MCF 10A (cell line): ENCODE measurements at regions not wholly inside any gene's neighbourhood (a gene's known extent, or its start where the extent isn't known, plus 50 kb on each side); places are given as distances from the start of the nearest gene placed in this dataset.

Source experiments
- BruUV-seq: library from RNA; stranded (reverse); fragments of 400-500 nt; replicated peaks from 2 replicates; lab custom pipeline; 2021; lab: Mats Ljungman, UMichigan
- CTCF ChIA-PET: fragments of 300-600 bp; sonication (Branson Sonifier 250); formaldehyde crosslinking; extraction: SDS; loops from one replicate; lab custom pipeline; 2021; ENCODE audit warnings: antibody characterized with exemption, inconsistent platforms; lab: Yijun Ruan, JAX
- POLR2A ChIA-PET: fragments of 300-600, 350-650 bp; sonication (Branson Sonifier 250); formaldehyde crosslinking; extraction: SDS; loops from one replicate; lab custom pipeline; 2020; ENCODE audit warnings: antibody characterized with exemption, inconsistent platforms; lab: Yijun Ruan, JAX
- DNase-seq: peaks from one replicate; pipeline ENCODE4 v3.0.0-alpha.2; 2018; ENCODE audit not compliant: unreplicated experiment
- H3K27ac Mint-ChIP-seq: one replicate; pipeline ENCODE4 v1.8.0; 2022; ENCODE audit warnings: mild to moderate bottlenecking, low read depth, mixed read lengths; ENCODE audit not compliant: unreplicated experiment
- H3K27me3 Mint-ChIP-seq: one replicate; pipeline ENCODE4 v1.8.0; 2022; ENCODE audit warnings: mixed read lengths; ENCODE audit not compliant: insufficient read depth, unreplicated experiment
- H3K36me3 Mint-ChIP-seq: one replicate; pipeline ENCODE4 v1.8.0; 2022; ENCODE audit warnings: mild to moderate bottlenecking, moderate library complexity, mixed read lengths; ENCODE audit not compliant: insufficient read depth, unreplicated experiment
- H3K4me1 Mint-ChIP-seq: one replicate; pipeline ENCODE4 v1.8.0; 2022; ENCODE audit warnings: mixed read lengths; ENCODE audit not compliant: insufficient read depth, unreplicated experiment
- H3K4me3 Mint-ChIP-seq: one replicate; pipeline ENCODE4 v1.8.0; 2022; ENCODE audit warnings: mild to moderate bottlenecking, moderate library complexity, mixed read lengths; ENCODE audit not compliant: unreplicated experiment
- H3K9me3 Mint-ChIP-seq: one replicate; pipeline ENCODE4 v1.8.0; 2022; ENCODE audit warnings: mixed read lengths; ENCODE audit not compliant: unreplicated experiment
- CTCF ChIP-seq: fragments of 200-600 bp; IDR thresholded peaks from one replicate; pipeline ENCODE4 v1.8.0; 2022; ENCODE audit warnings: antibody characterized with exemption, mild to moderate bottlenecking; ENCODE audit not compliant: unreplicated experiment
- intact Hi-C: fragments of 100-400 bp; cut with micrococcal nuclease; formaldehyde crosslinking; loops from 2 replicates; pipeline ENCODE4 v1.14.1; 2022

- no TSS peak for BruUV-seq
- Mint-ChIP-seq H3K4me1 (no peaks in the 10 kb centered on the region), H3K27ac (no peak overlapping the region), H3K27me3 (peaks cover 19% of the 10 kb centered on the region), H3K9me3 (peaks cover 8% of the 10 kb centered on the region), H3K4me3 (no peak overlapping the region), H3K36me3 (no peaks in the 10 kb centered on the region)
- ChIA-PET CTCF (interaction anchor here (0.6 to 2.0 kb wide), 7 partner anchors 9 to 264 kb away, joined by 3 to 12 read pairs (median 4); no protein-coding TSS in a partner anchor), POLR2A (interaction anchor here (0.7 kb wide), 1 partner anchor 9 kb away, joined by 3 read pairs; no protein-coding TSS in a partner anchor)
- no peak for TF ChIP-seq CTCF
- intact Hi-C loops, result loop anchor here (5.0 kb wide), 1 partner anchor 490 kb away; no protein-coding TSS in a partner anchor
- no peak for DNase-seq
Measured at GRCh38 chr5:129362456-129362855, 97.6 kb upstream of the ADAMTS19 start.

DNA sequence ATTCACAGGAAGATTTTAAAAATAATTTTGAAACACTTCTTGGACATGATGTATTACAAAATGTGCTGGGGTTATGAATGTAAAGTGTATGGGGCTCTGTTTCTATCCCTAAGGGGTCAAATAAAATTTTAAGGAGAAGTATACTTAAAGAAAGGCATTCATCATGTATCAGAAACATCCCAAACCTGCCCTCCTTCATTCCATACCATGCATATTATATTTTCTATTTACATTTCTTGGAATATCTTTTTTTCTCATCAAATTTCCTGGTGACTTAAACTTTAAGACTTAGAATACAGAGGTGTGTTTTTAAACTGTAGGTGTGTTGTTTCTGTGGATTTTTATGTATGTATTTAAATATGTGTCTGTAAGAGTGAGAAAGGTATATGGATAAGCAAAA lies 96.1 kb upstream of the ADAMTS19 start:
- no peak for TF ChIP-seq CTCF
- intact Hi-C loops, result loop anchor here (5.0 kb wide), 1 partner anchor 488 kb away; no protein-coding TSS in a partner anchor
- DNase-seq, result no peak
- Mint-ChIP-seq H3K4me1 (no peaks in the 10 kb centered on the region), H3K27ac (no peak overlapping the region), H3K36me3 (no peaks in the 10 kb centered on the region), H3K4me3 (no peak overlapping the region), H3K9me3 (peaks cover 8% of the 10 kb centered on the region), H3K27me3 (peaks cover 19% of the 10 kb centered on the region)
- no TSS peak for BruUV-seq
- ChIA-PET POLR2A (interaction anchor here (0.7 kb wide), 1 partner anchor 1363 kb away, joined by 3 read pairs; no protein-coding TSS in a partner anchor), CTCF (no interaction called here)

DNA sequence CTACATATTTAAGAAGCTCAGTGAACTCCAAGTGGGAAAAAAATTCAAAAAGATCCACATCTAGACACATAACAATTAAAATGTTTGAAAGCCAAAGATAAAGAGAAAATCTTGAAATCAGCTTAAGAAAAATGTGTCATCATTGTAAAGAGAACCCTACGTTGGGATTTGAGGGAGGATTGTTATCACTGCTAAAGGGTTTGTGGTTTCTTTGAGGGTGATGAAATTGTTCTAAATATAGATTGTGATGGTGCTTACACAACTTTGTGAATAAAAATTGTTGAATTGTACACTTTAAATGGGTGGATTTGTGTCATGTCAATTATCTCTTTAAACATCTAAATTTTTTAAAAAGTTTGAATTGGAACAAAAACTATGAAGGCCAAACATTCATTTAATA lies 92.2 kb upstream of the ADAMTS19 start:
- intact Hi-C loops, result no loop called here
- BruUV-seq, result no TSS peak
- CTCF ChIA-PET, result interaction anchor here (2.2 kb wide), 1 partner anchor 403 kb away, joined by 8 read pairs; no protein-coding TSS in a partner anchor
- H3K9me3 Mint-ChIP-seq, result peaks cover 8% of the 10 kb centered on the region
- no peaks in the 10 kb centered on the region for H3K36me3 Mint-ChIP-seq
- no peaks in the 10 kb centered on the region for H3K4me1 Mint-ChIP-seq
- H3K4me3 Mint-ChIP-seq, result no peak overlapping the region
- DNase-seq, result peak; percentile 57
- no peak for TF ChIP-seq CTCF
- no peak overlapping the region for H3K27ac Mint-ChIP-seq
- H3K27me3 Mint-ChIP-seq, result peaks cover 50% of the 10 kb centered on the region
- POLR2A ChIA-PET, result interaction anchor here (1.2 to 1.3 kb wide), 2 partner anchors 8 to 11 kb away, joined by 3 to 4 read pairs; no protein-coding TSS in a partner anchor

- H3K27ac Mint-ChIP-seq, result no peak overlapping the region
- H3K4me1 Mint-ChIP-seq, result no peaks in the 10 kb centered on the region
- no peak for TF ChIP-seq CTCF
- H3K36me3 Mint-ChIP-seq, result no peaks in the 10 kb centered on the region
- intact Hi-C loops, result no loop called here
- ChIA-PET POLR2A (interaction anchor here (1.1 to 1.3 kb wide), 2 partner anchors 9 to 12 kb away, joined by 3 to 6 read pairs; no protein-coding TSS in a partner anchor), CTCF (interaction anchor here (0.8 to 3.1 kb wide), 3 partner anchors 11 to 397 kb away, joined by 3 to 15 read pairs (median 7); no protein-coding TSS in a partner anchor)
- peaks cover 60% of the 10 kb centered on the region for H3K27me3 Mint-ChIP-seq
- no peaks in the 10 kb centered on the region for H3K9me3 Mint-ChIP-seq
- DNase-seq, result no peak
- no peak overlapping the region for H3K4me3 Mint-ChIP-seq
- no TSS peak for BruUV-seq
Measured at GRCh38 chr5:129372025-129372424, 88.1 kb upstream of the ADAMTS19 start.
